ENCODE measurements at regions not wholly inside any gene's neighbourhood (a gene's known extent, or its start where the extent isn't known, plus 50 kb on each side); places are given as distances from the start of the nearest gene placed in this dataset.

DNA sequence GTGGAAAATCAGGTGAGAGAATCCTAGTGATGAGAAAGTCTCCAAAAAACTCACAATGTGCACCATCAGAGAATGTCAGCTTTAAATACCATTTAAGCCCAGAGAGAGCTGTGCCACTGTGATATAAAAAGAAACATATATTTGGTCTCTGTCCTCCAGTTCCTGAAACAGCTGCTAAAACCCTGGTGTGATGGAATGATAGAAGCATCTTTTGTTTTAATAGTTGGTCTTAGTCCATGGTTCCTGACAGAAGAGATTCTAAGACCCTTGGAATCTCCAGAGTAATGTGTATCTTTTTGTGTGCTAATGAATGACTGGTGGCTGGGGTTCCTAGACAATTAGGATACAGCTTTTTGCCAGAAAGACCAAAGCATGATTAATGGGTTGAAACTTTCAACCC, 302.8 kb upstream of the B3GALT2 start:
- Histone ChIP-seq H3K4me2 (ENCODE audit: low read depth, low read length, poor library complexity, severe bottlenecking) (no peak overlapping the region), H3K27ac (ENCODE audit: low read length) (no peak overlapping the region), H4K20me1 (ENCODE audit: insufficient read depth, low read depth, low read length) (no peaks in the 10 kb centered on the region)

DNA sequence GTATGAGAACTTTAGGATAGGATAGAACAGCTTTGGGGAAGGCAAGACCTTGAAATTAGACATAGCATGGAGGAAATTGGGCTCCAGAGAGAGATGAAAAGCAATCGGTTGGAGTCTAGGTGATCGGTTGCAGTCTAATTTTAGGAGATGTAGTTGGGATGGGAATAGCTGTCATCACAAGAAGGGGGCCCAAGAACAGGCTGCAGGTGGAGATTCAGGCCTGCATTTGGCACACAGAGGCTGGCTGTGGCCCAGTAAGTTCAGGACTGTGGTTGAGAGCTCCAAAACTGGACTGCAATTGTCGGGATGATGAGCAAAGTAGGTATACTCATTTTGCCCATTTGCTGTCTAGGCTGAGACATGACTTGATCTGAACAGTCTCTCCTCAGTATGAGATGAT, 301.3 kb upstream of the B3GALT2 start:
- Histone ChIP-seq H3K9me3 (ENCODE audit: low read length) (no peaks in the 10 kb centered on the region), H3K9me2 (replicated peaks; ENCODE audit: insufficient read depth, low read length) (no peaks in the 10 kb centered on the region), H3K27me3 (ENCODE audit: low read length) (no peaks in the 10 kb centered on the region), H3K9ac (ENCODE audit: low read length) (no peak overlapping the region), H3K4me1 (ENCODE audit: low read length) (no peaks in the 10 kb centered on the region), H3K4me3 (ENCODE audit: low read length) (no peak overlapping the region), H3K27ac (ENCODE audit: low read length) (no peak overlapping the region), H3K4me2 (ENCODE audit: low read depth, low read length, poor library complexity, severe bottlenecking) (no peak overlapping the region), H3K79me2 (ENCODE audit: low read length) (no peaks in the 10 kb centered on the region), H4K20me1 (ENCODE audit: insufficient read depth, low read depth, low read length) (no peaks in the 10 kb centered on the region), H2AFZ (ENCODE audit: low read length) (no peak overlapping the region), H3K36me3 (ENCODE audit: insufficient read depth, low read length) (no peaks in the 10 kb centered on the region)
- DNase-seq, result no peak

More for the DNA sequence above, 302.8 kb upstream of the B3GALT2 start:
- Histone ChIP-seq H3K36me3 (ENCODE audit: insufficient read depth, low read length) (no peaks in the 10 kb centered on the region), H3K9ac (ENCODE audit: low read length) (no peak overlapping the region), H3K4me1 (ENCODE audit: low read length) (no peaks in the 10 kb centered on the region), H3K79me2 (ENCODE audit: low read length) (no peaks in the 10 kb centered on the region), H3K27me3 (ENCODE audit: low read length) (no peaks in the 10 kb centered on the region), H3K9me2 (replicated peaks; ENCODE audit: insufficient read depth, low read length) (no peaks in the 10 kb centered on the region), H2AFZ (ENCODE audit: low read length) (no peak overlapping the region), H3K9me3 (ENCODE audit: low read length) (no peaks in the 10 kb centered on the region), H3K4me3 (ENCODE audit: low read length) (no peak overlapping the region)
- no peak for DNase-seq

DNA sequence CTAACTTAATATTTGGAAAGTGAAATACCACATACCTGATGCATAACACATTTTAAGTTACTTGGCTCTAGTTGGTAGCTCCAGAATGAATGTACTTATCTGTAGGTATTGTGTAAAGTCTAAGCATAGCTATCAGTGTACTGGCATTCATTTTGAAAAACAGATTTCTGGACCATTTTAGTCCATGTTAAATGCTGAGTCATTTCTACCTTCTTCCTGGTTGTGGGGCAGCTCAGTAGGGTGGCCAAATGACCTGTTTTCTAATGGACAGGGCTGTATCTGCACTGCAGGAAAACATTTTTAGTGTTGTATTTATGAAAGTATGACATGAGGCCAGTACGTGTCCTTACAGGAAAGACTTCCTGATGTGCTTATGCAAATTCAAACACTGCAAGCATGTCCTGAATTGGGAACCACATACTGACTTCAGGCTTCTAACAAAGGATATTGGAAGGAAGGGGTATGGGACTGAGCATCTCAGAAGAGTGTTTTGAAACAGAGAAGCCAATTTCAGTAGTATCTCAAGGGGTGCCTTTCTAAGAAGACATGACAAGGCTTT, 300.3 kb upstream of the B3GALT2 start:
- DNase-seq, result no peak
- no peak overlapping the region for H2AFZ ChIP-seq (ENCODE audit: low read length)

DNA sequence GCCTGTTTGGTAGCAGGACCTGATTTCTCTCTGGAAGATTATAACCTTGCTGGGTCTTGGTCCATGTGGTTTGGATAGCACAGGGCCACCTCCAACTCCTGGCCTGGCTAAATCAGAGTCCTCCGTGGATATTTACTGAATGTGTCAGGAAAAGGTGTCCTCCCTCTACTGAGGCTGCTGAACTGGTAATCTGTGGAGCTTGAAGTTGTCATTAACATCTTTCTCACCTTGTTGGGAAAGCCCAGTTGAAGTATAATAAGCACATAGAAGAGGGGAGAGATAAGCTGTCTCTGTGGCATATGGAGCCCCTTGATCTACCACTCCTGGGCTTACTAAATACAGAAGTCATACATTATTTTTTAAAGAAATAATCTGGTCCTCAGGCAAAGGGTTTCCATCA, 294.3 kb upstream of the B3GALT2 start:
- no peak overlapping the region for H3K27ac ChIP-seq (ENCODE audit: low read length)

More for the DNA sequence above, 300.3 kb upstream of the B3GALT2 start:
- no peaks in the 10 kb centered on the region for H3K79me2 ChIP-seq (ENCODE audit: low read length)
- no peaks in the 10 kb centered on the region for H3K36me3 ChIP-seq (ENCODE audit: insufficient read depth, low read length)
- H3K9me3 ChIP-seq (ENCODE audit: low read length), result no peaks in the 10 kb centered on the region
- H3K4me3 ChIP-seq (ENCODE audit: low read length), result no peak overlapping the region
- H3K9ac ChIP-seq (ENCODE audit: low read length), result no peak overlapping the region
- no peaks in the 10 kb centered on the region for H4K20me1 ChIP-seq (ENCODE audit: insufficient read depth, low read depth, low read length)
- no peaks in the 10 kb centered on the region for H3K9me2 ChIP-seq (replicated peaks; ENCODE audit: insufficient read depth, low read length)
- H3K4me1 ChIP-seq (ENCODE audit: low read length), result no peaks in the 10 kb centered on the region
- no peak overlapping the region for H3K27ac ChIP-seq (ENCODE audit: low read length)
- H3K4me2 ChIP-seq (ENCODE audit: low read depth, low read length, poor library complexity, severe bottlenecking), result no peak overlapping the region
- no peaks in the 10 kb centered on the region for H3K27me3 ChIP-seq (ENCODE audit: low read length)

DNA sequence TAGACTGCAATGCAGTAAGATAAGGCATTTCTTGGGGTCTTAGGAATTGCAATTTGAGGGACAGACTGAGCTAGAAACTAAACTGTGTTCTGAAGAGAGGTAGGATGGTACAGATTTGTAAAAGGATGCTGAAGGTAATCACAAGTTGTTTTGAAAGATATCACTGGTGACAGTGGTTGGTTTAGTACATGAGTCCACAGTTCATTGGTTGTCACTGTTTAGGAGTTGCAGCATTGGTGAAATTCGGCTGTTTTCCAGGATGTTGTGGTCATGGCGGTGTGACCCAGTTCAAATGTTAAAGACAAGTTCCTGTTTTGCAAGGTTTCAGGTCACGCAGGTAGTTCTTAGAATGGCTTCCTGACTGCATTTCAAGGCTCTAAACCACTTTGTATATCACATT, 292.8 kb upstream of the B3GALT2 start:
- Histone ChIP-seq H3K9me3 (ENCODE audit: low read length) (no peaks in the 10 kb centered on the region), H3K9ac (ENCODE audit: low read length) (no peak overlapping the region), H3K79me2 (ENCODE audit: low read length) (no peaks in the 10 kb centered on the region), H3K4me3 (ENCODE audit: low read length) (no peak overlapping the region), H3K4me1 (ENCODE audit: low read length) (no peaks in the 10 kb centered on the region), H3K9me2 (replicated peaks; ENCODE audit: insufficient read depth, low read length) (no peaks in the 10 kb centered on the region), H3K27me3 (ENCODE audit: low read length) (0 out of 2 replicates have a peak, but pooled peaks cover 2% of the 10 kb centered on the region), H4K20me1 (ENCODE audit: insufficient read depth, low read depth, low read length) (no peaks in the 10 kb centered on the region), H3K27ac (ENCODE audit: low read length) (no peak overlapping the region), H3K4me2 (ENCODE audit: low read depth, low read length, poor library complexity, severe bottlenecking) (no peak overlapping the region), H3K36me3 (ENCODE audit: insufficient read depth, low read length) (no peaks in the 10 kb centered on the region), H2AFZ (ENCODE audit: low read length) (no peak overlapping the region)
- no peak for DNase-seq

More for the DNA sequence above, 294.3 kb upstream of the B3GALT2 start:
- Histone ChIP-seq H3K9me2 (replicated peaks; ENCODE audit: insufficient read depth, low read length) (no peaks in the 10 kb centered on the region), H3K9me3 (ENCODE audit: low read length) (no peaks in the 10 kb centered on the region), H4K20me1 (ENCODE audit: insufficient read depth, low read depth, low read length) (no peaks in the 10 kb centered on the region), H3K9ac (ENCODE audit: low read length) (no peak overlapping the region), H3K27me3 (ENCODE audit: low read length) (0 out of 2 replicates have a peak, but pooled peaks cover 2% of the 10 kb centered on the region), H3K79me2 (ENCODE audit: low read length) (no peaks in the 10 kb centered on the region), H3K4me3 (ENCODE audit: low read length) (no peak overlapping the region), H3K4me2 (ENCODE audit: low read depth, low read length, poor library complexity, severe bottlenecking) (no peak overlapping the region), H3K36me3 (ENCODE audit: insufficient read depth, low read length) (no peaks in the 10 kb centered on the region), H3K4me1 (ENCODE audit: low read length) (no peaks in the 10 kb centered on the region), H2AFZ (ENCODE audit: low read length) (no peak overlapping the region)
- no peak for DNase-seq

DNA sequence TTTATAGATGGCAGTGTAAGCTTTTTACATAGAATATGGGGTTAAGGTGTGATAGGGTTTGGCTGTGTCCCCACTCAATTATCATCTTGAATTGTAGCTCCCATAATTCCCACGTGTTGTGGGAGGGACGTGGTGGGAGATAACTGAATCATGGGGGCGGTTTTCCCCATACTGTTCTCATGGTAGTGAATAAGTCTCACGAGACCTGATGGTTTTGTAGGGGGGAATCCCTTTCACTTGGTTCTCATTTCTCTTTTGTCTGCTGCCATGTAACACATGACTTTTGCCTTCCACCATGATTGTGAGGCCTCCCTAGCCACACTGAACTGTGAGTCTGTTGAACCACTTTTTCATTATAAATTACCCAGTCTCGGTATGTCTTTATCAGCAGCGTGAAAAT, 290.3 kb upstream of the B3GALT2 start:
- Histone ChIP-seq H3K9me3 (ENCODE audit: low read length) (no peaks in the 10 kb centered on the region), H2AFZ (ENCODE audit: low read length) (no peak overlapping the region), H3K9me2 (replicated peaks; ENCODE audit: insufficient read depth, low read length) (no peaks in the 10 kb centered on the region), H3K27me3 (ENCODE audit: low read length) (0 out of 2 replicates have a peak, but pooled peaks cover 2% of the 10 kb centered on the region), H4K20me1 (ENCODE audit: insufficient read depth, low read depth, low read length) (no peaks in the 10 kb centered on the region), H3K36me3 (ENCODE audit: insufficient read depth, low read length) (no peaks in the 10 kb centered on the region), H3K9ac (ENCODE audit: low read length) (no peak overlapping the region), H3K79me2 (ENCODE audit: low read length) (no peaks in the 10 kb centered on the region), H3K27ac (ENCODE audit: low read length) (no peak overlapping the region), H3K4me2 (ENCODE audit: low read depth, low read length, poor library complexity, severe bottlenecking) (no peak overlapping the region), H3K4me1 (ENCODE audit: low read length) (no peaks in the 10 kb centered on the region), H3K4me3 (ENCODE audit: low read length) (no peak overlapping the region)
- DNase-seq, result no peak

DNA sequence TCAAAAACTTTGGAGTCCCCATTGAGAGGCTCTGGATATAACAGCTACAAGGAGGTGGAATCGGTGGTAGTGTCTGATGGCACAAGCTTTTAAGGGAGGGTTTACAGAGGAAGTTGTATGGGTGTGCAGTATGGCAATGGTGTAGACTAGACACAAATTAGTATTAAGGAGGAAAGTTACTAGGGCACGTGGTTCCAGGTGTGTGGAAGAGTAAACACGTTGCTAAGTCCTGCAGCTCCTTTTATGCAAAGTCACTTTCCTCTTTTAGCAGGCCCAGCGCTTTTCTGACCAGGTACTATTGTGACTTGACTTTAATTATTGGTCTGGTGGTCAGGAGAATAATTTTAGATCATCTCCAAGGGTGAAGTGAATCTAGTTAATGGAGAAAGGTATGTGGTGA, 287.5 kb upstream of the B3GALT2 start:
- H3K4me1 ChIP-seq (ENCODE audit: low read length), result no peaks in the 10 kb centered on the region
- H3K9ac ChIP-seq (ENCODE audit: low read length), result no peak overlapping the region
- H3K9me3 ChIP-seq (ENCODE audit: low read length), result no peaks in the 10 kb centered on the region
- H3K4me3 ChIP-seq (ENCODE audit: low read length), result no peak overlapping the region
- no peak overlapping the region for H2AFZ ChIP-seq (ENCODE audit: low read length)
- no peaks in the 10 kb centered on the region for H3K9me2 ChIP-seq (replicated peaks; ENCODE audit: insufficient read depth, low read length)
- no peaks in the 10 kb centered on the region for H3K79me2 ChIP-seq (ENCODE audit: low read length)
- DNase-seq, result no peak
- H3K4me2 ChIP-seq (ENCODE audit: low read depth, low read length, poor library complexity, severe bottlenecking), result no peak overlapping the region
- H4K20me1 ChIP-seq (ENCODE audit: insufficient read depth, low read depth, low read length), result no peaks in the 10 kb centered on the region
- H3K27ac ChIP-seq (ENCODE audit: low read length), result no peak overlapping the region
- H3K36me3 ChIP-seq (ENCODE audit: insufficient read depth, low read length), result no peaks in the 10 kb centered on the region
- H3K27me3 ChIP-seq (ENCODE audit: low read length), result no peaks in the 10 kb centered on the region

DNA sequence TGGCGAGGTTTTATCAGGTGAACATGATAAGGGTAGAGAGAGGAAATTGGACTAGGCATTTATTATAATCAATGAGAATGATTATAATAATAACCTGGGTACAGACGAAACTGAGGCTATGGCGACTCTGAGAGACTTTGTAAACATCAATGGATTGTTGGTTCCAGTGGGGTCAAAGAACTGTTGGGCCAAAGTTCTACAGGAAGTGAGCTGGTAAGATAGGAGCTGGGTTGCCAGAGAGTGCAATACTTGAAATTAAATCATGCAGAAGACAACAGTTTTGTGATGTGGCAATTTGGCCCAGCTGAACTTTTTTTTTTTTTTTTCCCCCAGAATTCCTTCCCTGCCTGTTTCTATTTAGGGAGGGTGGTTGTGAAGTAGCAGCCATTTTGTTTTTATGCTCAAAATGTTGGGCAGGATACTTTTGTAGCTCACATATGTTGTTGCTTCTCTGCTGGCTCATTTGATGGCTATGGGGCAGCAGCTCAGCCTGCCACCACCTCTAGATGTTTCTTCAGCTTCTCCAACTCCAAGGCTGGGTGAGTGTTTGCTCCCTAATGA, 286.5 kb upstream of the B3GALT2 start:
- DNase-seq, result no peak

More for the DNA sequence above, 286.5 kb upstream of the B3GALT2 start:
- Histone ChIP-seq H3K4me3 (ENCODE audit: low read length) (no peak overlapping the region), H3K79me2 (ENCODE audit: low read length) (no peaks in the 10 kb centered on the region), H3K27me3 (ENCODE audit: low read length) (no peaks in the 10 kb centered on the region), H3K9me2 (replicated peaks; ENCODE audit: insufficient read depth, low read length) (no peaks in the 10 kb centered on the region), H3K9me3 (ENCODE audit: low read length) (no peaks in the 10 kb centered on the region), H4K20me1 (ENCODE audit: insufficient read depth, low read depth, low read length) (no peaks in the 10 kb centered on the region), H3K4me2 (ENCODE audit: low read depth, low read length, poor library complexity, severe bottlenecking) (no peak overlapping the region), H2AFZ (ENCODE audit: low read length) (no peak overlapping the region), H3K36me3 (ENCODE audit: insufficient read depth, low read length) (no peaks in the 10 kb centered on the region), H3K27ac (ENCODE audit: low read length) (no peak overlapping the region), H3K9ac (ENCODE audit: low read length) (no peak overlapping the region), H3K4me1 (ENCODE audit: low read length) (no peaks in the 10 kb centered on the region)

Data from Karpas-422 (cell line).